NB4 (cell line): ENCODE measurements at regions not wholly inside any gene's neighbourhood (a gene's known extent, or its start where the extent isn't known, plus 50 kb on each side); places are given as distances from the start of the nearest gene placed in this dataset.
A peak's percentile ranks its signal among the peaks of the same experiment; 100 is the strongest.

Experiments used
- DNase-seq: peaks from one replicate; pipeline ENCODE4 v3.0.0; 2010; ENCODE audit warnings: low read depth
- H3K4me3 ChIP-seq: one replicate; pipeline ENCODE4 v1.5.1; 2011; ENCODE audit warnings: mild to moderate bottlenecking, low read depth, low read length, moderate library complexity
- CTCF ChIP-seq: IDR thresholded peaks from one replicate; pipeline ENCODE4 v1.5.1; 2012; ENCODE audit warnings: low read depth, low read length
- MYC ChIP-seq: IDR thresholded peaks from 2 replicates; pipeline ENCODE4 v1.6.1; 2011; ENCODE audit warnings: low read depth, low read length
- POLR2A ChIP-seq: IDR thresholded peaks from 2 replicates; pipeline ENCODE4 v1.6.1; 2011; ENCODE audit warnings: mild to moderate bottlenecking; ENCODE audit not compliant: insufficient read length; ENCODE audit errors: extremely low read depth
- TF ChIP-seq, protein P1 (sequence below): IDR thresholded peaks from 2 replicates; pipeline ENCODE4 v1.6.1; 2011; ENCODE audit warnings: low read depth, low read length

DNA sequence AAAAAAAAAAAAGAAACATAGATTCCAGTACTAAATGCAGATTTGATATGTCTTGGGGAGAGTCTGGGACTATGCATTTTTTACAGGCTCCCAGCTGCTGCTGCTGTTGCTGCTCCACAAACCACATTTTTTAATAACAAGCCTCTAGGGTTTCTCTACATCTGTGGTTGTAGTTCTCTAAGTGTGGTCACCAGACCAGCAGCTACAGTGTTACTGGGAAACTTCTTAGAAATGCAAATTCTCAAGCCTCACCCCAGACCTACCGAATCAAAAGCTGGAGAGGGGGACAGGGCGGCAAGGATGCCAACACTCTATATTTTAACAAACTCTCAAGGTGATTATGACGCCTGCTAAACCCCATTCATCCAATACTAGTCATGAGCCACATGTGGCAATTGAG, 293.4 kb upstream of the PTGER4 start:
- peak; percentile 89 for DNase-seq
- H3K4me3 ChIP-seq: no peak overlapping the region
- TF ChIP-seq POLR2A (no peak), MYC (peak; percentile 77), CTCF (no peak)
- TF ChIP-seq, protein P1, sequence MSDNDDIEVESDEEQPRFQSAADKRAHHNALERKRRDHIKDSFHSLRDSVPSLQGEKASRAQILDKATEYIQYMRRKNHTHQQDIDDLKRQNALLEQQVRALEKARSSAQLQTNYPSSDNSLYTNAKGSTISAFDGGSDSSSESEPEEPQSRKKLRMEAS: peak; percentile 59

DNA sequence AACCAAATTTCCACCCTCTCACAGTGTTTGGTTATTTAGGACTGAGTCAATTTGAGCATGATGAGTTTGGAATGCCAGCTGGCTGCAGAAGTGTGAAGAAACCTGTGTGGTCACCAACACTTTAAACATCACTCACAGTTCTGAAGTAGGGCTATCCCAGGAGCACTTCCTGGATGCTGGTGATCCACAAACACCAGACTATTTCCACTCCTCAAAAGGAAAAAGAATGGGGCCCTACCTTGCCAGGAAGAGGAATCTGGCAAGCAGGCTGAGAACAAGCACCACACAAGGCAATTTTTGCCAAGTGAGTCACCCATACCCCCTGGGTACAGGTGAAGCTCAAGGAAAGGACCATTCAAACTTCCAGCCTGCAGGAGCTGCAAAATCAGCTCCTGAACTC, 294.2 kb upstream of the PTGER4 start:
- no peak overlapping the region for H3K4me3 ChIP-seq
- DNase-seq: peak; percentile 55
- no peak for TF ChIP-seq CTCF
- TF ChIP-seq, protein P1: no peak

DNA sequence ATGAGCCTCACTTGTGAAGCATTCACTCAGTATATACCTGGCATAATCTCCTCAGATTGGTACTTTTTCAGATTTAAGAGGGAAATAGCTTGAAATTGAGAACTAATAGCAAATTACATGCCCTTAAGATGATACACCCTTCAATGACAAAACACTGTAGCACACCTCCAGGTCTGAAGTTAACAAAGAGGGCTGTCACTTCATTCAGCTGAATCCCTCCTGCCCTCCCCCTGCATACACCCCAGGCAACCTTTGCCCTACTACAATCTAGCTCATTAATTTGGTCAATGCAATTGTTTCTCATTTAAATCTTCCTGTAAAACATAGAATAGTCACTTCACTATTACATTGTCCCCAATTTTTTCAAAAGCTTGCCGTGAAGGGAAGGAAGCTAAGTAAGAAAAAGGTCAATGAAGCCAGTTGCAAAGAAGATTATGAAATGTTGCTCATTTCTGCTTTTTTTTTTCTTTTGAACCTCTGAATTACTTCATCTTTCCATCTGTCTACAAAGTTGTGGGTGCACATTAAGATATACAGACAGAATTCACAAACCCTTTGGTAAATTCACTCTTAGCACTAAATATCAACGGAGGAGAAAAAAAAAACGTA, 294.8 kb upstream of the PTGER4 start:
- TF ChIP-seq POLR2A (no peak), MYC (peak; percentile 65; the same call in 1 of the 2 replicates)
- TF ChIP-seq, protein P1: peak; percentile 42; the same call in 1 of the 2 replicates
- DNase-seq: peak; percentile 77
- H3K4me3 ChIP-seq: no peak overlapping the region

DNA sequence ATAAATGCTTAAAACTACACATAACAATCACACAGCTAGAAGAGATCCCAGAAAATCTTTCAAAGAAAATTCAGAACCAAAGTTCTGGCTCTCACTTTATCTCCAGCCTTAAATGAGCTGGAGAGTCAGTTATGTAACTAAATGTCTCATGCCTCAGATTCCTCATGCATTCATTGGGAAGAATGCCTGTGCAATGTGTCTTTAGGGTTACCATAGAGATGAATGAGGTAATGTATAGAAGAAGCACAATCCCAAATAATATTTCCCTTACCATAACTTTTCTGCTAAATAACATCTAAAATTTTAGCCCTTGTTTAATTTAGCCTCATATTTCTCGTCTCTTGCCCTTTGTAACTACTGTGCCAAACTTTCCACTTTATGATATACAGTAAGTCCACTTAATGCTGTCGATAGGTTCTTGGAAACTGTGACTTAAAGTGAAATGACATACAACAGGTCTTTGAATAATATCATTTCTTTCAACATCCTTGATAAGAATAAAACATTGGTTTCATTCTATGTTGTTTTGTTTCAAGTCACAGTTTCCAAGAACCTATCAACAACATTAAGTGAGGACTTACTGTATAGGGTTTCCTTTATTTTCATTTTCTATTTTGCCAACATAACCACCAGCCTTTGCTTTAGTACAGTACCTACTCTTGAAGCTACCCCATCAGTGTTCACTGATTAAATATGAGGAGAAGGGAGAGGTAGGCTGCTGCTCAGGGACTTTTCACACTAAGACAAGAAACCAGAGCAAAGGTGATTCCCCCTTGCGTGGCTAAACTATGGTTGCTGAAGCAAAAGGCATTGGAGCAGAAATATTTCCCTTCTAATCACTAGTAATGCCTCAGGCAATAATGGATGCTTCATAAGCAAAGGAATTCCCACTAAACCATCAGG, 295.7 kb upstream of the PTGER4 start:
- DNase-seq: no peak
- no peak overlapping the region for H3K4me3 ChIP-seq
- no peak for TF ChIP-seq MYC
- no peak for TF ChIP-seq POLR2A
- TF ChIP-seq CTCF: no peak
- TF ChIP-seq, protein P1: no peak

- TF ChIP-seq POLR2A: no peak
- TF ChIP-seq CTCF: no peak
- TF ChIP-seq, protein P1: no peak
- TF ChIP-seq MYC: no peak
- no peak overlapping the region for H3K4me3 ChIP-seq
- no peak for DNase-seq
These were observed 297.9 kb upstream of the PTGER4 start for GRCh38 chr5:40381676-40382363.

DNA sequence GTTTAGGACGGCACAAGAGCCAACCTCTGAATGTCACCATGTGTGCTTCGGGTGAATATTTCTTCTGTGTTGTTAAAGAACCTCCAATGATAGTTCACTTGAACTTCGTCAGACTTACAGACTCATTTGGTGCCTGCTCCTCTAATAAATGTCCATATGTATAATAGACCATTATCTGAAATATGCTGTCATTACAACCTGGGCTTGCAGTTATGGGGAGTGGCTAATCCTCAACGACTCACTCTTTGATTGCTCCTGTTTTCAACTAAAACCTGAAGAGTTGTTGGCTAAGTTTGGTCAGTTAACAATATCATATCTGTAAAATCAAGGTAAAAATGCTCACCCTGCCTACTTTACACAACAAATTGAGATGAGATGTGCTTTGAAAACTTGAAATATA, 298.7 kb upstream of the PTGER4 start:
- no peak for DNase-seq
- TF ChIP-seq POLR2A (no peak), MYC (no peak), CTCF (no peak)
- TF ChIP-seq, protein P1: no peak
- no peak overlapping the region for H3K4me3 ChIP-seq
